Cardiac fibroblast (primary cell): ENCODE measurements at regions not wholly inside any gene's neighbourhood (a gene's known extent, or its start where the extent isn't known, plus 50 kb on each side); places are given as distances from the start of the nearest gene placed in this dataset.

ENCODE experiments used
- DNase-seq, 2 donors: peaks; one replicate each; pipeline versions ENCODE4 v3.0.0 to v3.0.0-alpha.2; 2010; ENCODE audit warnings: low read depth in 2 of 2
- H3K4me3 ChIP-seq, 2 donors: replicated peaks in 1 of 2; 1 replicate in 1 of 2; 2 replicates in 1 of 2; pipeline ENCODE4 v1.5.1; 2011; ENCODE audit warnings: low read depth in 2 of 2, low read length in 2 of 2, mild to moderate bottlenecking in 2 of 2, moderate library complexity in 1 of 2
- TF ChIP-seq, protein P1 (sequence below): IDR thresholded peaks from one replicate; pipeline ENCODE4 v1.5.1; 2011; ENCODE audit warnings: low read depth, mild to moderate bottlenecking, low read length, inconsistent platforms

DNA sequence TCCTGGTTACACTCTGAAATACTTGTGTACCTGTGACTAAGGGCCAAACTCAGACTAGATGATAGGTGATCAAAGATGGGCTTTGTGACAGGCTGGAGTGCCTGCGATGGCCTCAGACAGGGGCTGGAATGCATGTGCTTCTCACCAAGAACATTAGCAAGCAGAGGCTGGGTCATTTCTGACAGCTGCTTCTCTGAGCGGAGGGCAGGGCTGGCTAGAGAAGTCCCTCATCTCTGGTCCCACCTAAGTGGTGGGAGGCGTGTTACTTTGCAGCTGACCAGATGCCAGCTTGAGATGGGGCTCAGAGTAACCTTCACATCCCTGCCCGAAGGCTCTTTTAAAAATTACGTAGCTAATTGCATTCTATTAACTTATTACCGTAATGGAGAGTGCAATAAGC lies 106.8 kb upstream of the RTL1 start:
- no peak overlapping the region for H3K4me3 ChIP-seq
- no peak for DNase-seq
- TF ChIP-seq, protein P1, sequence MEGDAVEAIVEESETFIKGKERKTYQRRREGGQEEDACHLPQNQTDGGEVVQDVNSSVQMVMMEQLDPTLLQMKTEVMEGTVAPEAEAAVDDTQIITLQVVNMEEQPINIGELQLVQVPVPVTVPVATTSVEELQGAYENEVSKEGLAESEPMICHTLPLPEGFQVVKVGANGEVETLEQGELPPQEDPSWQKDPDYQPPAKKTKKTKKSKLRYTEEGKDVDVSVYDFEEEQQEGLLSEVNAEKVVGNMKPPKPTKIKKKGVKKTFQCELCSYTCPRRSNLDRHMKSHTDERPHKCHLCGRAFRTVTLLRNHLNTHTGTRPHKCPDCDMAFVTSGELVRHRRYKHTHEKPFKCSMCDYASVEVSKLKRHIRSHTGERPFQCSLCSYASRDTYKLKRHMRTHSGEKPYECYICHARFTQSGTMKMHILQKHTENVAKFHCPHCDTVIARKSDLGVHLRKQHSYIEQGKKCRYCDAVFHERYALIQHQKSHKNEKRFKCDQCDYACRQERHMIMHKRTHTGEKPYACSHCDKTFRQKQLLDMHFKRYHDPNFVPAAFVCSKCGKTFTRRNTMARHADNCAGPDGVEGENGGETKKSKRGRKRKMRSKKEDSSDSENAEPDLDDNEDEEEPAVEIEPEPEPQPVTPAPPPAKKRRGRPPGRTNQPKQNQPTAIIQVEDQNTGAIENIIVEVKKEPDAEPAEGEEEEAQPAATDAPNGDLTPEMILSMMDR, result no peak

- H3K4me3 ChIP-seq, result no peak overlapping the region
- TF ChIP-seq, protein P1, result no peak
- no peak for DNase-seq
Measured at GRCh38 chr14:101010835-101011234, 107.3 kb upstream of the RTL1 start.

DNA sequence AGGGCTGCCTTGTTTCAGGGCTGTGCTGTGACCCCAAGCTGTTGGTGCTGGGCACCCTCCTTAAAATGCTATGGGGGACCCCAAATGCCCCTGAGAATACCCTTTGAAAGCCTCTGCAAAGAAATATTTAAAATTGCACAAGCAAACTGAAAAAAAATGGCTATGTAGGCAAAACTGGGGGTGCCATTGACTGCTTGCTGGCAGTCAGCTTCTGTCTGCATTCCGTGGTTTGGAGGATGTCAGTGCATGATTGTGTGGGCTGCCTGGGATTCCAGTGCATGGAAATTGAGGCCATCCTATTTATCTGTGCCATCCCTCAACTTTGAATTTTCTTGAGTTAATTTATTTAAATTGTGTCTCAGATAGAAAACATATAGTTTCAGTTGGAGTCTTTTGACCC lies 113.7 kb upstream of the RTL1 start:
- TF ChIP-seq, protein P1, result no peak
- no peak overlapping the region for H3K4me3 ChIP-seq
- DNase-seq, result peak; percentile 6 to 49

GRCh38 chr14:101017806-101018560 lies 114.5 kb upstream of the RTL1 start:
- H3K4me3 ChIP-seq, result no peak overlapping the region
- TF ChIP-seq, protein P1, result no peak
- no peak for DNase-seq

- TF ChIP-seq, protein P1, result no peak
- no peak for DNase-seq
- no peak overlapping the region for H3K4me3 ChIP-seq
Measured at GRCh38 chr14:101018561-101019290, 115.2 kb upstream of the RTL1 start.

DNA sequence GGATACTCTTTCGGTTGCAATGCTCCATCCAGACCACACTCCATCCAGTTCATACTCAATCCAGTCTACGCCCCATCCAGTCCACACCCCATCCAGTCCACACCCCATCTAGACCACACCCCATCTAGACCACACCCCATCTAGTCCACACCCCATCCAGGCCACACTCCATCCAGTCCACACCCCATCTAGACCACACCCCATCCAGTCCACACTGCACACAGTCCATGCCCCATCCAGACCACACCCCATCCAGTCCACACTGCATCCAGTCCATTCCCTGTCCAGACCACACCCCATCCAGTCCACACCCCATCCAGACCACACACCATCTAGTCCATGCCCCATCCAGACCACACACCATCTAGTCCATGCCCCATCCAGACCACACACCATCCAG lies 116.0 kb upstream of the RTL1 start:
- DNase-seq, result no peak
- TF ChIP-seq, protein P1, result no peak
- no peak overlapping the region for H3K4me3 ChIP-seq
